GM12873 (cell line): ENCODE measurements at regions not wholly inside any gene's neighbourhood (a gene's known extent, or its start where the extent isn't known, plus 50 kb on each side); places are given as distances from the start of the nearest gene placed in this dataset.

Experiments
- CTCF ChIP-seq: IDR thresholded peaks from 2 replicates; pipeline ENCODE4 v1.5.1; 2012; ENCODE audit warnings: low read depth, mild to moderate bottlenecking, moderate library complexity, low read length, control low read depth; ENCODE audit not compliant: insufficient read depth; ENCODE audit errors: missing control alignments

GRCh38 chr9:119726035-119726434 lies 356.8 kb upstream of the BRINP1 start:
- TF ChIP-seq CTCF: no peak

GRCh38 chr9:119722384-119722783 lies 353.1 kb upstream of the BRINP1 start:
- TF ChIP-seq CTCF: no peak

GRCh38 chr9:119712325-119712724 lies 343.1 kb upstream of the BRINP1 start:
- no peak for TF ChIP-seq CTCF

GRCh38 chr9:119709431-119709830 lies 340.2 kb upstream of the BRINP1 start:
- TF ChIP-seq CTCF: no peak

- no peak for TF ChIP-seq CTCF
Measured at GRCh38 chr9:119707228-119707845, 338.1 kb upstream of the BRINP1 start.

GRCh38 chr9:119701651-119702050 lies 332.4 kb upstream of the BRINP1 start:
- no peak for TF ChIP-seq CTCF

- no peak for TF ChIP-seq CTCF
Measured at GRCh38 chr9:119698535-119698934, 329.3 kb upstream of the BRINP1 start.

GRCh38 chr9:119697996-119698395 lies 328.8 kb upstream of the BRINP1 start:
- no peak for TF ChIP-seq CTCF
